HG03460 (cell line): ENCODE measurements at regions not wholly inside any gene's neighbourhood (a gene's known extent, or its start where the extent isn't known, plus 50 kb on each side); places are given as distances from the start of the nearest gene placed in this dataset.
A peak's percentile ranks its signal among the peaks of the same experiment; 100 is the strongest.

Experiments used
- ATAC-seq: cut with Tn5 transposase; IDR thresholded peaks from one replicate; pipeline ENCODE4 v1.9.1; 2021; ENCODE audit not compliant: unreplicated experiment

- no peak for ATAC-seq
Observed at GRCh38 chr4:57442241-57442640, 332.1 kb upstream of the IGFBP7 start.

DNA sequence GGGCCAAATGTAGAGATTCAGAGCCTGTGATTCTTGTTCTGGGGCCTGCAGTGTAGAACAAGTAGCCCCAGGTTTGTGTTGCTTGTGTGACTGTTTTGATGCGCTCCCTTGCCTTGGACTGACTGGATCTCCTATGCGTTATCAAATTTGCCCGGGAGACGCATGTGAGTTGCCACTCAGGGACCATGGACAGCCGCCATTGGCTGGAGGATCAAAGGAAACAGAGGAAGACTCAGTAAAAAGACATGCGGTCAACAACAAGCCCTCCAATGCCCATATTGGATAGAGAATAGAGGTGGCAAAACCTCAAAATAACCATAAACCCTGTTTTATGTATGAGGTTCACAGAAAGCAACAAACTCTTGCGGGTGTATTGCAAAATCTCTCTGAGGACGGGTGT, 327.5 kb upstream of the IGFBP7 start:
- no peak for ATAC-seq

GRCh38 chr4:57435300-57435699, 325.1 kb upstream of the IGFBP7 start:
- ATAC-seq, result no peak

DNA sequence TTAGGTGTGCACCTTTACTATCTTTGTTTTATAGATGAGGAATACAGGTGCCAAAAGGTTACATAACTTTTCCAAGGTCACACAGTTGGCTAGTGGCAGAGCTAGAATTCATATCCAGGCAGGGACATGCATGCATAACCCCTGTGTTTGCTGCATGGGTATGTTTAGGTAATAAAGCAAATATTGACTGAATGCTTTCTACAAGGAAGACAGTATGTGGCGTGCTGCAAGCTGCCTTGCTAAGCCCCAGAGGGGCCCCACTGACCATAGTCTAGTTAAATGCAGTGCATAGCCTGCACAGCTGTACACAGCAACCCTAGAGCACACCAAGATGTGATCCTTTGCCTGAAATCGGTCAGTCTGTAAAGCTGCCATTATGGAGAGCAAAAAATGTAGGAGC, 320.5 kb upstream of the IGFBP7 start:
- no peak for ATAC-seq

- ATAC-seq, result peak; percentile 69
Observed at GRCh38 chr4:57426779-57427395, 316.7 kb upstream of the IGFBP7 start.

DNA sequence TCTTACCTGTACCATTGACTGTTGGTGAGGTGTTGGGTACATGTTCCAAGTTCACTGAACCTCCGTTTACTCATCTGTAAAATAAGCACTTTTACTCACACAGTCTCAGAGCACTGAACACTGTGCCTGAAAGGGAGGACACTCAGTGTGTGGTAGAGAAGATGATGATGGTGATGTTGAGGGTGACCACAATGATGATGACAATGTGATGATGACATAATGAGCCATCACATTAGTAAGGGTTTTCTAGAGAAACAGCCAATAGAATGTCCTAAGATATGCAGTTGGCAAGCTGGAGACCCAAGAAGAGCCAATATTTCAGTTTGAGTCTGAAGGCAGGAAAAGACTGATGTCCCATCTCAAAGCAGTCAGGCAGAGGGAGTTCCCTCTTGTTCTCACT, 315.4 kb upstream of the IGFBP7 start:
- ATAC-seq, result no peak

GRCh38 chr4:57424232-57424897, 314.2 kb upstream of the IGFBP7 start:
- ATAC-seq, result no peak

- ATAC-seq, result no peak
Observed at GRCh38 chr4:57418133-57418532, 307.9 kb upstream of the IGFBP7 start.

DNA sequence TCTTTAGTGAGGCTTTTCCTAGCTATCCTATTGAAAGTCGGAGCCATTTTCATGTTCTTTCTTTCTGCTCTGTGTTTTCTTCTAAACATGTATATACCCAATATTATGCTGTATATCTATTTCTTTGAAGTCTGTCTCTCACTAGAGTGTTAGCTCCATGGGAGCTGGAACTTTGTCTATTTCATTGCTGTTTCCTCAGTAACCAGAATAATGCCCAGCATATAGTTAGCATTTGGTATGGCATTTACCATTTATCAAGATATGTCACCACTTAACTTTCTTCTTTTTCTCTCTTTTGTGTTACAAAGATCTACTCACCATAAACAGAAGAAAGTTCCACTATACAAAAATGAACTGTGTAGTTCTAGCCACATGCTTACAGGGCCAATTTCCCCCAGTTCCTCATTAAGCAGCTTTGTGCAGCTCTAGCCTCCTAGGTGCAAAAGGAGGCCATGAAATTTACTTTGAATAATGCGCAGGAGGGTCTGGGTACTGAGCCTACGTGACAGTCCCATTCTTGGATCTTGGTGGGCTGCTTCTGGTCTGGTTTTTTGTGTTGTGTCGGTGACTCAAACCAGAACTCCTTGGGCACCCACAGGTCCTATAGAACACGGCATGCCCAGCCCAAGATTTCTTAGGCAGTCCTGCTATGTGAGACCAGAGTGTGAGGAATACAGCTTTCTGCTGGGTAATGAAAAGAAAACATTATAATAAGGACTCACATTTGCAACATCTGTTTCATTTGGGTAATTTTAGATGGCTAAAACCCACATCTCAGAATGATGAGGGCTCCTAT, 302.3 kb upstream of the IGFBP7 start:
- no peak for ATAC-seq

GRCh38 chr4:57410331-57411052, 300.3 kb upstream of the IGFBP7 start:
- no peak for ATAC-seq

- no peak for ATAC-seq
Observed at GRCh38 chr4:57405359-57405758, 295.2 kb upstream of the IGFBP7 start.

- ATAC-seq, result no peak
Observed at GRCh38 chr4:57404483-57404882, 294.3 kb upstream of the IGFBP7 start.

GRCh38 chr4:57403591-57403990, 293.4 kb upstream of the IGFBP7 start:
- no peak for ATAC-seq

- no peak for ATAC-seq
Observed at GRCh38 chr4:57401586-57401985, 291.4 kb upstream of the IGFBP7 start.

DNA sequence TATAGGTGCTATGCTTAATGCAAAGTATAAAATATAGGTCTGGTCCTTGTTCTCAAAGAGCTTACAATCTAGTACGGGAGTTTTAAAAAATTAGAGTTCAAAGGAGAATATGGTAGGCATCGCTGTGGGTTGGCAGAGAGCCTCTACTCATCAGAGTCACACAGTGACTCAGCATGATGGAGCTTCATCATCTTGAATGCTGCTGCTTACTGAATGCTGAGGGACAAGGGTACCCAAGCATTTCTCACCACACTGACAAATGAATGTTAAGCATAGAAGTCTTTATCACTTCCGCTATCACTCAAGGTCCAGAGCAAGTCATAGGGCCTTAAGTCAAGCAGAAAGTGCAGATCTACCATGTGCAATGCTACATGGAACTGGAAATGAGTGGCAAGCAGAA, 268.6 kb upstream of the IGFBP7 start:
- no peak for ATAC-seq

GRCh38 chr4:57374866-57375595, 264.8 kb upstream of the IGFBP7 start:
- ATAC-seq, result no peak

GRCh38 chr4:57373991-57374390, 263.8 kb upstream of the IGFBP7 start:
- ATAC-seq, result no peak

DNA sequence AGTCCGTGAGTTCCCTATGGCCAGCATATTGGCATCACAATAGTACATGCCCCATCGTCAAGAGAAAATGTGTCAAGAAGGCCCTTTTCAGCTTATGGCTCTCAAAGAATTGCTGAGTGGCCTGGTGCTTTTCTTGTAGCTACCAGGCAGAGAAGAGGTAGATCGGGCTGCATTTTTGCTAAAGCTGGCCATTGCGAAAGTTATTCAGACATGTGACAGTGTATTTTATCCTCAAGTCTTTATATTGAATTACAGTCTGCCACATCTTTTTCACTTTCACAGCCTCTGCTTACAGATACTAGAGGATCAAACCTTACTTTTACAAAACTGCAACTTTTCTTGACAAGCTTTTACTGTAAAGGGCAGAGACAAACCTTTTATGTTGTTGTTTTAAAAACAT, 261.5 kb upstream of the IGFBP7 start:
- ATAC-seq, result no peak

DNA sequence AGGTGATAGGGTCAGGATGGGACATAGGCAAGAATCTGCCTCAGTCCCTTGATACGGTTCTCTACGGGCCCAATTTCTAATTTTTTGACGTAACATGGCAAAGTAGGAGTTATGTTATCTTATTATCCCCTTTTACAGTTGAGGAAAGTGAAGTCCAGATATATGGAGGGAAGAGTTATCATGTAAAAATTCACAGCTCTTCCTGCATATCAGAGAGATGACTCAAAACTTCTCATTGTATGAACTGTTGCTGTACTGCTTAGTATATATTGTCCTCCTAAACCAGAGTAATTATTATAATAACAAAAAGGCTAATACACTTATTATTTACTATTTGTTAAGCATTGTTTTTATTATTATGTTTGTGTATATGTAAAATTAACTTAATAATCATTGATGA, 260.5 kb upstream of the IGFBP7 start:
- no peak for ATAC-seq

GRCh38 chr4:57369446-57369845, 259.3 kb upstream of the IGFBP7 start:
- ATAC-seq, result no peak

DNA sequence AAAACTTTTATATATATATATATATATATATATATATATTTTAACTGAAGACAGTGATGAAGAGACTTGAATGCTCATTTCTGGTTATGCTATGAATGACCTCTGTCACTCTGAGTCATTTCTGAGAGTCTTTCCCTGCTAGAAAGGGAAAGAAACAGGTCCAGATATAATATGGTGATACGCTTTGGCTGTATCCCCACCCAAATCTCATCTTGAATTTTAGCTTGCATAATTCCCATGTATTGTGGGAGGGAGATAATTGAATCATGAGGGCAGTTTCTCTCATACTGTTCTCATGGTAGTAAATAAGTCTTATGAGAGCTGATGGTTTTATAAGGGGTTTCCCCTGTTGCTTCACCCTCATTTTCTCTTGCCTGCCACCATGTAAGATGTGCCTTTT, 254.1 kb upstream of the IGFBP7 start:
- no peak for ATAC-seq
